ENCODE measurements at regions not wholly inside any gene's neighbourhood (a gene's known extent, or its start where the extent isn't known, plus 50 kb on each side); places are given as distances from the start of the nearest gene placed in this dataset.

- no peak overlapping the region for H3K4me2 ChIP-seq (ENCODE audit: low read length)
- H3K79me2 ChIP-seq (ENCODE audit: control insufficient read depth, insufficient read depth, low read length, poor library complexity) = no peaks in the 10 kb centered on the region
- H3K36me3 ChIP-seq (ENCODE audit: control insufficient read depth in 1 of 2, insufficient read depth in 2 of 2, low read length in 2 of 2) = no peaks in the 10 kb centered on the region
- H2BK120ac ChIP-seq (ENCODE audit: insufficient read depth, low read length, poor library complexity) = no peak overlapping the region
- DNase-seq = no peak
- H3K14ac ChIP-seq (ENCODE audit: low read length) = no peak overlapping the region
- H3K4me1 ChIP-seq (ENCODE audit: control insufficient read depth in 1 of 2, insufficient read depth in 2 of 2, low read length in 2 of 2) = no peaks in the 10 kb centered on the region
- H2BK12ac ChIP-seq (ENCODE audit: low read length) = no peak overlapping the region
- H3K27ac ChIP-seq (ENCODE audit: low read depth, low read length) = no peak overlapping the region
- no peak overlapping the region for H3K18ac ChIP-seq (ENCODE audit: low read length)
- H2AK5ac ChIP-seq (ENCODE audit: low read length) = no peak overlapping the region
- no peak overlapping the region for H3K23ac ChIP-seq (ENCODE audit: low read length)
- no peak overlapping the region for H4K12ac ChIP-seq (ENCODE audit: low read depth, low read length)
- H4K8ac ChIP-seq (ENCODE audit: low read depth, low read length) = no peak overlapping the region
- no peak overlapping the region for H3K9ac ChIP-seq (ENCODE audit: low read length)
- H3K4ac ChIP-seq (ENCODE audit: low read depth, low read length) = no peak overlapping the region
- H3K9me3 ChIP-seq (ENCODE audit: insufficient read depth, low read depth, low read length) = no peaks in the 10 kb centered on the region
- no peaks in the 10 kb centered on the region for H3K79me1 ChIP-seq (ENCODE audit: low read length)
- no CpG with 5 or more reads among the region's 5 CpGs for WGBS (ENCODE audit: extremely low coverage, insufficient coverage, insufficient read length)
- no peaks in the 10 kb centered on the region for H3K27me3 ChIP-seq (ENCODE audit: insufficient read depth, low read length)
- no peak overlapping the region for H3K4me3 ChIP-seq (ENCODE audit: low read depth, low read length)
- H2BK5ac ChIP-seq (ENCODE audit: low read depth, low read length, poor library complexity) = no peak overlapping the region
- H4K91ac ChIP-seq (ENCODE audit: low read depth, low read length) = no peak overlapping the region
- H2AFZ ChIP-seq (ENCODE audit: insufficient read depth, low read length, poor library complexity) = no peak overlapping the region
Observed at GRCh38 chr7:145143685-145144084, 307.8 kb upstream of the TPK1 start.

DNA sequence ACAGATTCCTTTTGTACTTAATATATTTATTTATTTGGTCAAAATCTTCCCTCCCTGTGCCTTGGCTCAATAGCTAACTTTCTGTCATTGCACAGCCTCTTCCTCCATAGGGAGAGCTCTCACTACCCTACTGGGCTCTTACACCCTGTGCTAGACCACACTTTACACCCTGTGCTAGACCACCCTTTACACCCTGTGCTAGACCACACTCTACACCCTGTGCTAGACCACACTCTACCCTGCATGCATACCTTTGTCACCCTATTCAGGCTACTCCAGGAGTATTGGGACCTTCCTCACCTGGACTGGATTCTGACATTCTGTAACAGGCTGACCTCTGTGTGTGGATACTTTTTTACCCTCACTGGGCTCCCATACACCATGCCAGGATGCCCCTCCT is 298.5 kb upstream of the TPK1 start:
- no peak overlapping the region for H3K4me2 ChIP-seq (ENCODE audit: low read length)
- H3K27me3 ChIP-seq (ENCODE audit: insufficient read depth, low read length) = no peaks in the 10 kb centered on the region
- no peaks in the 10 kb centered on the region for H3K79me2 ChIP-seq (ENCODE audit: control insufficient read depth, insufficient read depth, low read length, poor library complexity)
- H3K18ac ChIP-seq (ENCODE audit: low read length) = no peak overlapping the region
- no peak overlapping the region for H3K4ac ChIP-seq (ENCODE audit: low read depth, low read length)
- H4K8ac ChIP-seq (ENCODE audit: low read depth, low read length) = no peak overlapping the region
- no peak overlapping the region for H3K23ac ChIP-seq (ENCODE audit: low read length)
- no peak overlapping the region for H2BK5ac ChIP-seq (ENCODE audit: low read depth, low read length, poor library complexity)
- no peaks in the 10 kb centered on the region for H3K4me1 ChIP-seq (ENCODE audit: control insufficient read depth in 1 of 2, insufficient read depth in 2 of 2, low read length in 2 of 2)
- no peak overlapping the region for H4K91ac ChIP-seq (ENCODE audit: low read depth, low read length)
- no peak overlapping the region for H3K4me3 ChIP-seq (ENCODE audit: low read depth, low read length)
- H2AK5ac ChIP-seq (ENCODE audit: low read length) = no peak overlapping the region
- no peak overlapping the region for H2BK120ac ChIP-seq (ENCODE audit: insufficient read depth, low read length, poor library complexity)
- H2BK12ac ChIP-seq (ENCODE audit: low read length) = no peak overlapping the region
- H3K27ac ChIP-seq (ENCODE audit: low read depth, low read length) = no peak overlapping the region
- no peak overlapping the region for H2AFZ ChIP-seq (ENCODE audit: insufficient read depth, low read length, poor library complexity)
- H3K9me3 ChIP-seq (ENCODE audit: insufficient read depth, low read depth, low read length) = no peaks in the 10 kb centered on the region
- H3K9ac ChIP-seq (ENCODE audit: low read length) = no peak overlapping the region
- no peak overlapping the region for H4K12ac ChIP-seq (ENCODE audit: low read depth, low read length)
- no peak overlapping the region for H3K14ac ChIP-seq (ENCODE audit: low read length)
- DNase-seq = no peak
- no peaks in the 10 kb centered on the region for H3K36me3 ChIP-seq (ENCODE audit: control insufficient read depth in 1 of 2, insufficient read depth in 2 of 2, low read length in 2 of 2)
- no peaks in the 10 kb centered on the region for H3K79me1 ChIP-seq (ENCODE audit: low read length)

DNA sequence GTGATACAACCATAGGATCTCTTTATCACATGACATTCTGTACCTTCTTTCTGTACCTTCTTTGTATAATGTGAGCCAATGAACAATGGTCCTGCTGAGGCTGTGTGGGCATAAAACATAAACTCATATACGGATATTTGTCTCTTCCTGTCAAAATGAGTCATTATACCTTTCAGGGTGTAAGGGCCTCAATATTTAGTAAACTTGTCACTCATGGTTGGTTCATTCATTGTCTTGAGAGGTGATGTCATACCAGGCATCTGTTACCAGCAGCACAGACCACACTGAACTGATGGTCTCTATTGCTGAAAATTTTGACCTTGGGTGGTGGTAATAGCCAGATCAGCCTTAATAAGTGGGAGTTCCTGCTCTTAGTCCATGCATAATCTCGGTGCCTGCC is 287.6 kb upstream of the TPK1 start:
- WGBS (ENCODE audit: extremely low coverage, insufficient coverage, insufficient read length) = no CpG with 5 or more reads among the region's 2 CpGs
- no peak overlapping the region for H2AK5ac ChIP-seq (ENCODE audit: low read length)

GRCh38 chr7:145106001-145106400 is 270.1 kb upstream of the TPK1 start:
- Histone ChIP-seq H4K8ac (ENCODE audit: low read depth, low read length) (no peak overlapping the region), H3K9ac (ENCODE audit: low read length) (no peak overlapping the region), H3K4ac (ENCODE audit: low read depth, low read length) (no peak overlapping the region), H3K18ac (ENCODE audit: low read length) (no peak overlapping the region), H2BK120ac (ENCODE audit: insufficient read depth, low read length, poor library complexity) (no peak overlapping the region), H3K23ac (ENCODE audit: low read length) (no peak overlapping the region), H3K27me3 (ENCODE audit: insufficient read depth, low read length) (no peaks in the 10 kb centered on the region), H2BK5ac (ENCODE audit: low read depth, low read length, poor library complexity) (no peak overlapping the region), H2BK12ac (ENCODE audit: low read length) (no peak overlapping the region), H3K9me3 (ENCODE audit: insufficient read depth, low read depth, low read length) (no peaks in the 10 kb centered on the region), H2AFZ (ENCODE audit: insufficient read depth, low read length, poor library complexity) (no peak overlapping the region), H2AK5ac (ENCODE audit: low read length) (no peak overlapping the region), H3K36me3 (ENCODE audit: control insufficient read depth in 1 of 2, insufficient read depth in 2 of 2, low read length in 2 of 2) (no peaks in the 10 kb centered on the region), H3K4me1 (ENCODE audit: control insufficient read depth in 1 of 2, insufficient read depth in 2 of 2, low read length in 2 of 2) (no peaks in the 10 kb centered on the region), H4K12ac (ENCODE audit: low read depth, low read length) (no peak overlapping the region), H3K27ac (ENCODE audit: low read depth, low read length) (no peak overlapping the region), H3K14ac (ENCODE audit: low read length) (no peak overlapping the region), H3K4me2 (ENCODE audit: low read length) (no peak overlapping the region), H3K79me2 (ENCODE audit: control insufficient read depth, insufficient read depth, low read length, poor library complexity) (no peaks in the 10 kb centered on the region), H3K4me3 (ENCODE audit: low read depth, low read length) (no peak overlapping the region), H4K91ac (ENCODE audit: low read depth, low read length) (no peak overlapping the region), H3K79me1 (ENCODE audit: low read length) (no peaks in the 10 kb centered on the region)
- DNase-seq = no peak
- no CpG with 5 or more reads among the region's 1 CpG for WGBS (ENCODE audit: extremely low coverage, insufficient coverage, insufficient read length)

More for the DNA sequence above, 287.6 kb upstream of the TPK1 start:
- no peak for DNase-seq
- no peak overlapping the region for H3K18ac ChIP-seq (ENCODE audit: low read length)
- H2BK12ac ChIP-seq (ENCODE audit: low read length) = no peak overlapping the region
- no peaks in the 10 kb centered on the region for H3K4me1 ChIP-seq (ENCODE audit: control insufficient read depth in 1 of 2, insufficient read depth in 2 of 2, low read length in 2 of 2)
- no peak overlapping the region for H3K14ac ChIP-seq (ENCODE audit: low read length)
- H3K9me3 ChIP-seq (ENCODE audit: insufficient read depth, low read depth, low read length) = no peaks in the 10 kb centered on the region
- H3K79me1 ChIP-seq (ENCODE audit: low read length) = no peaks in the 10 kb centered on the region
- no peaks in the 10 kb centered on the region for H3K79me2 ChIP-seq (ENCODE audit: control insufficient read depth, insufficient read depth, low read length, poor library complexity)
- no peak overlapping the region for H3K4ac ChIP-seq (ENCODE audit: low read depth, low read length)
- no peak overlapping the region for H2BK5ac ChIP-seq (ENCODE audit: low read depth, low read length, poor library complexity)
- H3K27me3 ChIP-seq (ENCODE audit: insufficient read depth, low read length) = no peaks in the 10 kb centered on the region
- H4K12ac ChIP-seq (ENCODE audit: low read depth, low read length) = no peak overlapping the region
- no peak overlapping the region for H2AFZ ChIP-seq (ENCODE audit: insufficient read depth, low read length, poor library complexity)
- H4K8ac ChIP-seq (ENCODE audit: low read depth, low read length) = no peak overlapping the region
- no peak overlapping the region for H3K4me3 ChIP-seq (ENCODE audit: low read depth, low read length)
- H3K9ac ChIP-seq (ENCODE audit: low read length) = no peak overlapping the region
- no peak overlapping the region for H2BK120ac ChIP-seq (ENCODE audit: insufficient read depth, low read length, poor library complexity)
- no peak overlapping the region for H4K91ac ChIP-seq (ENCODE audit: low read depth, low read length)
- no peak overlapping the region for H3K27ac ChIP-seq (ENCODE audit: low read depth, low read length)
- no peak overlapping the region for H3K4me2 ChIP-seq (ENCODE audit: low read length)
- no peaks in the 10 kb centered on the region for H3K36me3 ChIP-seq (ENCODE audit: control insufficient read depth in 1 of 2, insufficient read depth in 2 of 2, low read length in 2 of 2)
- no peak overlapping the region for H3K23ac ChIP-seq (ENCODE audit: low read length)

Measured in trophoblast cell (in vitro differentiated cells and primary cell).